ENCODE measurements at regions not wholly inside any gene's neighbourhood (a gene's known extent, or its start where the extent isn't known, plus 50 kb on each side); places are given as distances from the start of the nearest gene placed in this dataset.

- Histone ChIP-seq H3K9me3 (ENCODE audit: control insufficient read depth in 2 of 2, insufficient read depth in 1 of 2, low read length in 1 of 2) (no peaks in the 10 kb centered on the region), H3K36me3 (ENCODE audit: control insufficient read depth in 2 of 2, insufficient read depth in 2 of 2, low read length in 1 of 2) (no peaks in the 10 kb centered on the region), H3K27ac (ENCODE audit: low read depth in 1 of 2, low read length in 1 of 2) (no peak overlapping the region), H3K27me3 (ENCODE audit: control insufficient read depth in 2 of 2, insufficient read depth in 1 of 2, low read length in 1 of 2) (no peaks in the 10 kb centered on the region), H3K4me1 (ENCODE audit: control insufficient read depth in 2 of 2, insufficient read depth in 2 of 2, low read length in 2 of 2) (no peaks in the 10 kb centered on the region), H3K4me3 (ENCODE audit: low read length in 2 of 2) (no peak overlapping the region)
- 24% methylated on average over 6 of the region's 6 CpGs for WGBS
- no peak for DNase-seq (ENCODE audit: low read depth in 6 of 9, low spot score in 9 of 9)
These were observed 50.8 kb upstream of the TGM3 start for GRCh38 chr20:2244993-2245392.

DNA sequence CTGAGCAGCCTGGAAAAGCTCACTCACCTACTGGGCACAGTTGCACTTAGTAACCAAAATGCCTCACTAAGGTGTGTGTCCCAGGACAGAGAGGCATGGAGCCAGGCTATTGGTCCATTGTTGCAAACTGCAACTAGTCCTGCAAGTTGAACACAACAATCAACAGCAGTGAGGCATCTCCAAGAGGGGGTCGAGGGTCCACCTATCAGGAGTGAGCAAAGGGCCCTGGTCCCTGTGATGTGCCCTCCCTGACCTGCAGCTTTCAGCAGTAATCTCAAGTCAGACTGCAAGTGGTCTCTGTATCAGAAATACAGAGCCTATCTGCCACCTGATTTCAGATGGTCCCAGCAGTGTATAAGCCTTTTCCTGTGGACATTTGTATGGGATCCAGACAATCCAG is 50.2 kb upstream of the TGM3 start:
- Histone ChIP-seq H3K36me3 (ENCODE audit: control insufficient read depth in 2 of 2, insufficient read depth in 2 of 2, low read length in 1 of 2) (no peaks in the 10 kb centered on the region), H3K27ac (ENCODE audit: low read depth in 1 of 2, low read length in 1 of 2) (no peak overlapping the region), H3K9me3 (ENCODE audit: control insufficient read depth in 2 of 2, insufficient read depth in 1 of 2, low read length in 1 of 2) (no peaks in the 10 kb centered on the region), H3K27me3 (ENCODE audit: control insufficient read depth in 2 of 2, insufficient read depth in 1 of 2, low read length in 1 of 2) (no peaks in the 10 kb centered on the region), H3K4me3 (ENCODE audit: low read length in 2 of 2) (no peak overlapping the region), H3K4me1 (ENCODE audit: control insufficient read depth in 2 of 2, insufficient read depth in 2 of 2, low read length in 2 of 2) (no peaks in the 10 kb centered on the region)
- 51% methylated on average over 1 of the region's 1 CpG for WGBS
- no peak for DNase-seq (ENCODE audit: low read depth in 6 of 9, low spot score in 9 of 9)

Data from thymus (tissue), 11 donors.